ENCODE measurements at regions not wholly inside any gene's neighbourhood (a gene's known extent, or its start where the extent isn't known, plus 50 kb on each side); places are given as distances from the start of the nearest gene placed in this dataset.
"Not testable (repeated sequence)": the region's sequence is repeated elsewhere in the genome, so short reads cannot be mapped to it uniquely, and the experiment has no call there.

DNA sequence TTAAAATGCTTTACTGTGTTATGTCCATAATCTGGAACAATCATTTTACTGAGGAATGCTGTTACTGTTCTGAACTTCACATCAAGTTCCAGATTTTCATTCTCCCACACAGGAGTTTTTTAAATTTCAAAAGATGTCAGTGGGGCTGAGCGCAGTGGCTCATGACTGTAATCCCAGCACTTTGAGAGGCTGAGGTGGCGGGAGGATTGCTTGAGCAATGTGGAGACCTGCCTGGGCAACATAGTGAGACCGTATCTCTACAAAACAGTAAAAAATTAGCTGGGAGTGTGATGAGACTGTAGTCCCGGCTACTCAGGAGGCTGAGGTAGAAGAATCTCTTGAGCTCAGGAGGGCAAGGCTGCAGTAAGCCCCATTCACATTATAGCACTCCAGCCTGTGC is 177.9 kb upstream of the GOLGA6L22 start:
- in situ Hi-C loops (cut with HindIII; ENCODE audit: low pct_unique_long_range_greater_than_20kb, low sequenced_read_pairs); DNase-seq (ENCODE audit: low read depth in 1 of 2, low spot score in 1 of 2): not testable (repeated sequence)

DNA sequence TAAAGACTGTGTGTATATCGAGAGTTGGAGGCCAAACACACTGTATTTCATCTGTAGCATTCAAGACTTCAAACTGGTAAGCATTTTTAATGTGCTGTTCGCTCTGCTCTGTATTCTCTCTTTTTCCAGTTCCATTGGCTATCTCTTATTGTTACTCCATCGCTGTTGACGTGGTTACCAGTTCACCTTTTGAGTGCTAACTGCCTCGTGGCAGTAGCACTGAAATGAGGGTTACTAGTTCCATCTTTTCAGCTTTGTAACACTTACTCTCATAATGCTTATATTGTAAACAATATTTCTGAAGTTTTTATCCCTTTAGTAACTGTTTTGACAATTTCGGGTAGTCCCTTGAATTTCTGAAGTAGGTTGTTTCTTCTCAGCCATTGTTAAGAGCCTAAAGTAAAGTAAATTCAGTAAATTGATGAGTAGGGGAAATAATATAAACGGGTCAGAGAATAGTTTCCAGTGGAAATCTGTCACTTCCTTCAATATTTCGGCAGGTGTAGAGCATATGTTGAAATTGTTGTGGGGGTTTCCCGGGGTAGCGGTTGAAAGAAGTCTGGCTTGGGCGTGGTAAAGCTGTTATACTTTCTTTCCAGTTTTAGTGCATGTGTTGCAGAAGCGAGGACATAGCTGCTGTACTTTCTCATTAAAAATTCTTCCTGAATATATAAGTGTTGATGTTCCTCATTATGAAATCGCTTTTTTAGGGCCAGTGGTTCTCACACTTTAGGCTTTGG is 175.7 kb upstream of the GOLGA6L22 start:
- DNase-seq (ENCODE audit: low read depth in 1 of 2, low spot score in 1 of 2); in situ Hi-C loops (cut with HindIII; ENCODE audit: low pct_unique_long_range_greater_than_20kb, low sequenced_read_pairs): not testable (repeated sequence)

DNA sequence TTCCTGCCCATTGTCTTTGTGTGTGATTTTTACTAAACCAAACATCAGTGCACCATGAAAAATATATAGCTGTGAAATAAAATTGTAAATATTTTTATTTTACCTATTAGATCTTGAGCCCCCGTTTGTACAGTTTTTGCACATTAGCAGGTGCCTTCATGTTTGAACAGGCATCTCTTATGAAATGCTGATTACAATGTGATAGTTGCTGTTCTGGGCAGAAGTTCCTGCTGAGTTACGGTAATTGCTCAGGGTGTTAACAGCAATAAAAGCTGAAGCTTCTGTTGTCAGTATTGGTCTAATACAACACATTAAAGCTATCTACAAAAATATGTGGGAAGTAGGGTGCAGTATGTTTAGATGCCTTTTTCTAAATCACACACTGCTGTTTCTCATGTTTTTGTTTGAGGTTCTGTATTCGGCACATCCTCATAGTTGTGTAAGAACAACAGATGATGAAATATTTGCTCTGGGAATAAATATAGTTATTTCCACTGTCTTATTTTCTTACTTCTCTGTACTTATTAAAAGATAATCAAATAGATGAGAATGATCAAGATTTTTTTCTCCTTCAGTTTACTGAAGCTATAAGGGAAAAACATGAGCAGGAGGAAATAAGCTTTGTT is 173.8 kb upstream of the GOLGA6L22 start:
- in situ Hi-C loops (cut with HindIII; ENCODE audit: low pct_unique_long_range_greater_than_20kb, low sequenced_read_pairs); DNase-seq (ENCODE audit: low read depth in 1 of 2, low spot score in 1 of 2): not testable (repeated sequence)

DNA sequence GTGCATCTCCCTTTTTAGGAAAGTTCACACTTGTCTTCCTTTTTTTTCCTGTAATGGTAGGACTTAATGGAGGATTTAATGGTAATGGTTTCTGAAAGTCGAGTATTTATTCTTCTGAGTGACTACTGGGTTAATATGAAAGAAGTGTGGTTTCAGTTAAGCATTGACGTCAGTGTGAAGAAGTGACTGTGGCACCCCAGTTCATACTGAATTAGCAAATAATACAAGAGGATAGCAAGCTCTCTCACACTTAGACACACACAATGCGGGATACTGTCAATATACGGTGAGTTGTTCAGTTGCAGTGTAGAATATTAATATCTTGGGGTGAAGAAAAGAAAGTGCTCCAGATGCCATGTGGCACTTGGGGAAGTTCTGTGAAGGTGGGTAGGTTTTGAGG is 167.6 kb upstream of the GOLGA6L22 start:
- DNase-seq (ENCODE audit: low read depth in 1 of 2, low spot score in 1 of 2); in situ Hi-C loops (cut with HindIII; ENCODE audit: low pct_unique_long_range_greater_than_20kb, low sequenced_read_pairs): not testable (repeated sequence)

DNA sequence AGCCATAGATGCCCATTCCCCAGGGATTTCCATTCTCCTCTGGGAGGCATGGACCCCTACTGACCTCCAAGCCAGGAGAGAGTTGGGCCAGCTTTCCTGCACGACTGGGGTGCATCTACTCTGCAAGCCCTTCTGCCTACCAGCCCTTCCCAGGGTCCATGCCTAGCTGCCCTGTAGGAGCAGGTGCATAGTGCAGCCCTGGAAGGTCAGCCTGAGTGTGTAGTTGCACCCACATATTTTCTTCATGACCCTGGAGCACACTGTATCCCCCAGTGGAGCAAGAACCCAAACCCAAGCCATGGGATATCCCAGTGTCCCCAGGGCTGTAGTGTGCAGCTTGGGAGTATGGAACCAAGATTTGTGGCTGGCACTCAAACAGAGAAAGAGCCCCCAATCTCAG is 155.6 kb upstream of the GOLGA6L22 start:
- in situ Hi-C loops (cut with HindIII; ENCODE audit: low pct_unique_long_range_greater_than_20kb, low sequenced_read_pairs); DNase-seq (ENCODE audit: low read depth in 1 of 2, low spot score in 1 of 2): not testable (repeated sequence)
